GM18526 (cell line): ENCODE measurements at regions not wholly inside any gene's neighbourhood (a gene's known extent, or its start where the extent isn't known, plus 50 kb on each side); places are given as distances from the start of the nearest gene placed in this dataset.

Experiments
- POLR2A ChIP-seq: IDR thresholded peaks from 3 replicates; pipeline ENCODE4 v1.6.1; 2011; ENCODE audit not compliant: insufficient read length; ENCODE audit errors: extremely low read depth

DNA sequence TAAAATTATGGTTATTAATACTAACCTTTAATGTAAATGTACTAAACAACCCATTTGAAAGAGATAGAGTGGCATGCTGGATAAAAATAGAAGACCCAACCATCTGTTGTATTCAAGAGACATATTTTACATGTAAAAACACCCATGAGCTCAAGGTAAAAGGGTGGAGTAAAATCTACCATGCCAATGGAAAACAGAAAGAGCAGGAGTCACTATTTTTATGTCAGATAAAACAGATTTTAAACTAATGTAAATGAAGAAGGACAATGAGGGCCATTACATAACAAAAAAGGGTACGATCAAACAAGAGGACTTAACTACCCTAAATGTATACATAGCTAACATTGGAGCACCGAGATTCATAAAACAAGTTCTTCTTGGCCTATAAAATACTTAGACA lies 66.3 kb downstream of the ITM2A start:
- TF ChIP-seq POLR2A = no peak

GRCh38 chrX:79290596-79290995 lies 76.5 kb downstream of the ITM2A start:
- no peak for TF ChIP-seq POLR2A

- TF ChIP-seq POLR2A = no peak
These were observed 78.4 kb downstream of the ITM2A start for GRCh38 chrX:79288733-79289132.

DNA sequence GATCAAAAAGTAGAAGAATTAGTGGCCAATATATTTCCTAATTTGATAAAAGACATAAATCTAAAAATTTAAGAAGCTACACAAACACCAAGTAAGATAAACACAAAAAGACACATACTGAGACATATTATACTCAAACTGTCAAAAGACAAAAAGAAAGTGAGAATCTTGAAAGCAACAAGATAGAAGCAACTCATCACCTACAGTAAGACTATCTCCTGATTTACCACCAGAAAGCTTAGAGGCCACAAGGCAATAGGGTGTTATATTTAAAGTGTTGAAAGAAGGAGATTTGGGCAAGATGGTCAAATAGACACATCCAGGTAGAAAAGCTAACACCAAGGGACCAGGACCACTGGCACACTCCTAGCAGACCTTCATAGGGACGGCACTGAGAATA lies 79.4 kb downstream of the ITM2A start:
- no peak for TF ChIP-seq POLR2A

DNA sequence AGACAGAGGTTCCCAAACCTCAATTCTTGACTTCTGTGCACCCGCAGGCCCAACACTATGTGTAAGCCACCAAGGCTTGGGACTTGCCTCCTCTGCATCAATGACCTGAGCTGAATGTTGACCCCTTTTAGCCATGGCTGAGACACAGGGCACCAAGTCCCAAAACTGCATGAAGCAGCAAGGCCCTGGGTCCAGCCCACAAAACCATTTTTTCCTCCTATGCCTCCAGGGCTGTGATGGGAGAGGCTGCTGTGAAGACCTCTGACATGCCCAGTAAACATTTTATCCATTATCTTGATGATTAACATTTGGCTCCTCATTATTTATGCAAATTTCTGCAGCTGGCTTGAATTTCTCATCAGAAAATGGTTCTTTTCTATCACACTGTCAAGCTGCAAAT lies 85.4 kb downstream of the ITM2A start:
- no peak for TF ChIP-seq POLR2A

DNA sequence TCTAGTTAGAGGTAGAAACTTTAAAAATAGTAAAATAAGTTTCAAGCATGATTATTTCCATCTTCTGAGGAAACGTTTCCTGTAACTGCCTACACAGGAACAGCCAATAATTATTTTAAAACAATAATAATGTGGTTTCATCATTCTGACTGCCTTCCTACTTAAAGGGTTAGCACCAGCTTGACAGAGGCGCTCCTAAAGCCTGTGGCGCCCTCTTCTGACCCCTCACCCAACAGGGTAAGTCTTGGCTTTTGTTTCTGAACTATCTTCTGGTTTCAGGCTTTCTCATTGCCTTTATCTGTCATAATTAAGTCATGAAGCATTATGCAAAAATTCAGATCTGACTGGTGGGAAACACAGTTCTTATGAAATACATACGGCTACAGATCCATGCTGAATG lies 96.7 kb downstream of the ITM2A start:
- TF ChIP-seq POLR2A = no peak

DNA sequence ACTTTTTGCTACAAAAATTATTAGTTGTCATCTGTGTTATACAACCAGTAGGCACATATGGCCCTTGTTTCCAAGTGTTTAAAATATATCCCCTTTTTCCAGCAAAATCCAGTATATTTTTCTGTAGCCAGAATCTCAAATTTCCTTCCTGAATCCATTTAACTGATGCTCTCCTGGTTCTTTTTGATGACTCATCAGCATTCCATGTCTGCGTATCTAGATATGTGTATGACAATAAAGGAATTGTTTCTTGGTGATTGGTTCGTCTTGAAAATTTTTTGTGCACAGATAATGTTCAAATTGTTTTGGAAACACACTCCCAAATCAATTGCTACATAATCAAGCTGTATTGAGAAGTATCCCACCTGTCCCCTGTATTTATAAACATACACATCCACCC lies 98.3 kb downstream of the ITM2A start:
- TF ChIP-seq POLR2A = no peak

DNA sequence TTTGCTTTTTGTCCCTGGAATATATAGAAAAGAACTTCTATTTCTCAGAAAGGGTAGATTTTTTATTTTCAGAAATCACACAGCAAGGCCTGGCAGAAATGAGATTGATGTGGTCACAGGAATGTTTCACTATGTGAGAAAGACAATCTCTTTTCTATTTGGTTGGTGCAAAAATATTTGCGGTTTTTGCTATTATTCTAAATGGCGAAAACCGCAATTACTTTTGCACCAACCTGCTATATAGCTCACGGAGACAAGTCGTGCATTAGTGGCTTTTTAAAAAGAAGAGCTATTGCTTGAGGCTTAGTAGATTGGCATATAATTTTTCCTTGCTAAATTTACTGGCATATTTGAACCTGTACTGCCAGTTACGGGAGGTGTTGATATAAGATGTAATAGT lies 100.4 kb downstream of the ITM2A start:
- no peak for TF ChIP-seq POLR2A

DNA sequence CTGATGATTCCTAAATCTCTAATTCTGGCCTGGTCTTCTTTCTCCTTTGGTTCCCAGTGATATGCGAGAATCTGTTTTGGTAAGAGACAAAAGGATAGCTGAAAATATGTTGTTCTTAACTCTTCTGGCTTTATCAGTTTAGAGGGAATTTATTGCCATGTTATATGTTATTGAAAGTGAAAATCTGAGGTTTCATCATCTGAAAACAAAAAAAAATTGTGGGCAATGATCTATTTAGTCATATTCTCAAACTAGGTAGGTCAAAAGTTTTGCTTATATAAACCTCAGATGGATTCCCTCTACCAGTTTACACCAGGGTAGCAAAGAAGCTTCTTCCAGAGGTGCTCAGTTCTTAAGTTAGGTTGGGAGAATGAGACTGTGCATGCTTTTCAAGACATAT lies 103.6 kb downstream of the ITM2A start:
- TF ChIP-seq POLR2A = no peak

GRCh38 chrX:79259073-79259689 lies 108.0 kb downstream of the ITM2A start:
- TF ChIP-seq POLR2A = peak; percentile 16

DNA sequence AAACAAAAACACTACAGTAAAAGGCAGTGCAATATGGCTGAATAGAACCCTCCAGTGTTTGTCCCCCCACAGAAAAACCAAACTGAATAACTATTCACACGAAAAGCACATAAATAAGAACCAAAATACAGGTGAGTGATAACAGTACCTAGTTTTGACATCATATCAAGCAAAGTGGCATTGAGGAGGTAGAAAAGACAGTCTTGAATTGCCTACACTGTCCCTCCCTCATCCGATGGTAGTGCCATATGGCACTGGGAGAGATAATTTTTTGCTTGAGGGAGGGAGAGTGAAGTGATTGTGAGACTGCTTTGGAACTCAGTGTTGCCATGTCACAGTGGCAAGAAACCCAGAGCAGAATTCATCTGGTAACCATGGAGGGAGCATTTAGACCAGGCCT lies 99.2 kb downstream of the GPR174 start:
- TF ChIP-seq POLR2A = no peak

- TF ChIP-seq POLR2A = no peak
These were observed 91.4 kb downstream of the GPR174 start for GRCh38 chrX:79235899-79236298.

GRCh38 chrX:79231662-79232061 lies 87.2 kb downstream of the GPR174 start:
- no peak for TF ChIP-seq POLR2A
